Activated gamma-delta T cell treated with anti-CD3 and anti-CD28 coated beads, Interleukin-2, amount 50 U/mL, for 16 hours (primary cell): ENCODE measurements at regions not wholly inside any gene's neighbourhood (a gene's known extent, or its start where the extent isn't known, plus 50 kb on each side); places are given as distances from the start of the nearest gene placed in this dataset.
"Not testable (repeated sequence)": the region's sequence is repeated elsewhere in the genome, so short reads cannot be mapped to it uniquely, and the experiment has no call there.

Experiments
- DNase-seq: peaks from one replicate; pipeline ENCODE4 v3.0.0-alpha.2; 2020; ENCODE audit warnings: low read depth

DNA sequence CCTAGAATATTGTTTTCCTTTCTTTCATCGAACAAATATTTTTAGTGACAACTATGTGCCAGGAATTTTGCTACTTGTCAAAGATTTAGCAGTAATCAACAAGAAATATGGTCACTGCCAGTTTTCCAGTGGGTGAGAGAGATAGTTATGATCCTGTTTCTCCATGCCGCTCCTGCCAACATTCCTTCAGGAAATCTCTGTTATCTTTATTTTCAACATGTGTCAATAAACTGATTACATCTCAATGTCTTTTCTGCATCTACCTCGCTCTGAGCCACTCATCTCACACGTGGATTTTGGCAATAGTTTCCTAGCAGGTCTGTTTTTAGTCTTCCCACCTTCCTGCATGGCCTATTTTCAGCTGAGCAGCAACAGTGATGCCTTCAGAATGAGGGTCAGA is 650.0 kb upstream of the STXBP6 start:
- DNase-seq, result no peak

DNA sequence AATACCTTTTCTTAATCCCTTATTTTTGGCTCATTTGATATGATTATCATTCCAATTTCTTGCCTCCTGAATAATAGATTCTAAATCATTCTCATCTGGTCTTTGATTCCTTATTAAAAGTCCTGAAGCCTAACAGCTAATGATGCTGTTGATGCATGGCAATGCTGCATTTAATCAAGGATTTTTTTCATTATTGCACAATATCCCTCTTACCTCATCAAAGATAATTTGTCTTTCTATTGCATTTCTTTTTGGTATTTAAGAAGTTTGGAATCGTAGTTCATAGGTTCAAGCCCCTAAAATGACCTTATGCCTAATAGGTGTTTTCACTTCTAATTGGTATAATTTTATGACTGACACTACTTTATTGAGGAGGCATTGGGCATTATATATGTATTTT is 648.2 kb upstream of the STXBP6 start:
- DNase-seq, result no peak

DNA sequence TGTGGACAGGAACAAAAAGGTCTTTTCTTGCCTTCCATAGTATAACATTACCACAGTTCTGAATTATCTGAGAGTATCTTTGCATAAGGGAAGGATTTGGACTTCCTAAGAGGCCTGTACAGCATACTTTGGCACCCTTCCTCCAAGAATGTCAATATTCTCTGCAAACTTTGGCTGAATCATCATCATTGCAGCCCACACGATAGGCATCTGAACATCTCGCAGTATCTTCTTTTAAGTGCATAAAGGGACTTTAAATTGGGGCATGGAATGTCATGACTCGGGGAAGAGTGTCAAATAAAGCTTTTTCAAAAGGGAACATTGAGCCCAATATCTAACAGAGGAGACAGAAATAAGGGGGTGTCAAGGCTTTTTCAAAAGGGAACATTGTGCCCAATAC is 646.2 kb upstream of the STXBP6 start:
- DNase-seq, result no peak

DNA sequence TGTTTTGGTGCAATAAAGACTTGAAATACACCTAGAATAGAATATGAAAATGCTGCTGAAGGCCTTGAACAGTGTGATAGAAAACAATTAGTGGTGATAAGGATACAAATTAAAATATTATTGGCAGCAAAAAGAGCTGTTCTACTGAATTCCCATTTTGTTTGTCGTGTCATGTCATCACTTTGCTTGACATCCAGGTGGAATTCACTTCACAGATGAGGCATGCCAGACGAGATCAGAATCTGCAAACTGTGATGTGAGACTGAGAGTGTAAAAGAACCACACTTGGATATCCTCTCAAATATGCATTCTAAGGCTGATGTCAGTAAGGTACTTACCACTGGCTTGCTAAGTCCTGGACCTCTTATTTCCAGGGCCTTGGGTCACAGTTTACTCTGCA is 635.1 kb upstream of the STXBP6 start:
- no peak for DNase-seq

DNA sequence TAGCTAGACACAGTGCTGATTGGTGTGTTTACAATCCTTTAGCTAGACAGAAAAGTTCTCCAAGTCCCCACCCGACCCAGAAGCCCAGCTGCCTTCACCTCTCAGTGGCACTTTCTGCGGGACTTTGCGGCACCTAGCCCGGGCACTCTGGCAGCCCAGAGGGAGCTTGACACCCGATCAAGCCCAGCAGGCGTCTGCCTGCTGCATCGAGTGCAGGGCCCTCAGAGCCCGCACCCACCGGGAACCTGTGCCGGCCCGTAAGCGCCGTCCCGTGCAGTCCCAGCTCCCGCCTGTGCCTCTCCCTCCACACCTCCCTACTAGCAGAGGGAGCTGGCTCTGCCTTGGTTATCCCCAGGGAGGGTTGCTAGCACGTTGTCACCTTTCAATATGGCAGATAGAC is 631.0 kb upstream of the STXBP6 start:
- no peak for DNase-seq

DNA sequence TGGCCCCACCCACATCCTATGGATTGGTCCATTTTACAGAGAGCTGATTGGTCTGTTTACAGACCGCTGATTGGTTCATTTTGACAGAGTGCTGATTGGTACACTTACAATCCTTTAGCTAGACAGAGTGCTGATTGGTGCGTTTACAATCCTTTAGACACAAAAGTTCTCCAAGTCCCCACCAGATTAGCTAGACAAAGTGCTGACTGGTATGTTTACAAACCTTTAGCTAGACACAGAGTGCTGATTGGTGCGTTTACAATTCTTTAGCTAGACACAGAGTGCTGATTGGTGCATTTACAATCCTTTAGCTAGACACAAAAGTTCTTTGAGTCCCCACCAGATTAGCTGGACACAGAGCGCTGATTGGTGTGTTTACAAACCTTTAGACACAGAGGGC is 630.6 kb upstream of the STXBP6 start:
- DNase-seq, result not testable (repeated sequence)

DNA sequence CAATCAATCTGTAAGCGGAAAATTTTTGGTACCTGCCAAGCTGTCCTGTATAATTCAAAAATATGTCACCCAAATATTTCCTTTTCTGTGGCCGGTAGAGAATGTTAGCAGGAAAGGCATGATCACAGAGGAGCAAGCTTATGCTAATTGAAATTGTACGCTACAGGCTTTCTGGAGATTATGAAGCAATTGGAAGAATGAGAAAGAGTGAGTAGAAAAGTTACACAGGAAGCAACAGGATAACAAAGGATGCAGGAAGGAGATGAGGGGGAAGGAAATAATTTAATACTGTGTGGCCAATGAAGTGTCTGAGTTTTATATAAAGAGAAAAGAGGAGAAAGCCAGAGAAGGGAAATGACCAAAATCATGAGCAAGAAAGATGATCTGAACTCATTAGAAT is 627.2 kb upstream of the STXBP6 start:
- DNase-seq, result no peak

DNA sequence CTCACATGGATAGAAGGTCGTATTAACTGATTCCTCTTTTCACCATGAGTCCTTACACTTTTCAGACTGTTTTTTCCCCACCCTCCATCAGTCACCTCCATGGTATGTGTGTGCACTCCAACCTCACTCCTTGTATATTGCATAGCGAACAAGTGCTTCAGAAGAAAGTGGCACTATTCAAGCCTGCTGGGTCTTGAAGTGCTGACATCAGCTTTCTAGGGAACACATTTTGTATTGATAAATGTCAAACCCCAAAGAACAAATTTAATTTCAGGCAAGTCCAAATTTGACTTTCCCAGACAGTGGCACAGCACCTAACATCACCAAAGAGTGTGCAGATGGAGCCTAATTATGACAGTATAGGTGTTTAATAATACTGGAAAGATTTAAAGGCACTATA is 617.4 kb upstream of the STXBP6 start:
- DNase-seq, result no peak

DNA sequence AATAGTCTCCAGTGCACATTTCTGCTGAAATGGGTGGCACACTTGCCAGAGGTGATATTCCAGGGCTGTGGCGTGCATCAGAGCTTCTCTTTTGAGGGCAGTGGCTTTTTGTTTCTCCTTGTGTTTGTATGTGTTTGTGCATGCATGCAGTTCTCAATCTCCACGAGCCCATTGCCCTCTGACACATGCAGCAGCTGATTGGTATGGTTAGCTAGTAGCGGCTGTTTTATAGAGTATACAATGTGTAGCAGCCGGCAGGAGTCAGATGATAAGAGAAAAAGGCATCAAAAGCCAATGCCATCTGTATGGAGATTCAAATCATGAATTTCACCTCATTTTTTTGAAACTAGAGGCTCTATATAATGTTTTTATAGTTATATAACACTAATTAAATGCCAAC is 616.9 kb upstream of the STXBP6 start:
- no peak for DNase-seq

DNA sequence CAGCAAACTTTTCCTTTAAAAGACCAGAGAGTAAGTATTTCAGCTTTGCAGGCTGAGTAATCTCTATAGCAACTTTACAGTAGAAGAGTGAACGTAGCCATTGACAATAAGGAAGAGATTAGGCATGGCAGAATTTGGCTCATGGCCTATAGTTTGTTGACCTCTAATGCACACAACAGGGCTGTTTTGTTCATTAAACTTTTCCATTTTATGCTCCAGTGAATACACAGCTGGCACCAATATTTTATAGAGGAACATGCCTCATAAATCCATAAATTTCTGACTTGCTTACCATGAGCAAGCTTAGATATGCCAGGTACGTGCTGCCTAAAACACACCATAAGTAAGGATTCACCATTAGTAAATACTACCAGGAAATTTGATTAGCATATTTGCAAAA is 609.0 kb upstream of the STXBP6 start:
- DNase-seq, result no peak

DNA sequence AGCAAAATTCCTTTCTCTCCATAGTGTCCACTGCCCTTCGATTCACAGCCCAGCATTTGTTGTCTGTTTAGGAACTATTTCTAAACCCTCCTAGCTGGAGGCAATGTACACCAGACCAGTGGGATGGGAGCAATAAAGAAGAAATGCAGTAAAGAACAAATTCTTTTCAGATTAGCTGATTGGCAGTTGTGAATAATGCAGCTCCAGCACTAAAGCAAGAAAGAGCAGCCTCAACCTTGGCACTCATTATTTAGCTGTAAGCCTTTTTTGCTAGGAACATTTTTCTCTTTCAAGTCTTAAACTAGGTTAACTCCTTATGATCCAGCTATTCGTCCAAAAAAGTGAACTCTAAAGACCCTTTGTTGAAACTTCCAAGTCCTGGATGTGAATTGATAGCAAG is 580.5 kb upstream of the STXBP6 start:
- DNase-seq, result no peak

DNA sequence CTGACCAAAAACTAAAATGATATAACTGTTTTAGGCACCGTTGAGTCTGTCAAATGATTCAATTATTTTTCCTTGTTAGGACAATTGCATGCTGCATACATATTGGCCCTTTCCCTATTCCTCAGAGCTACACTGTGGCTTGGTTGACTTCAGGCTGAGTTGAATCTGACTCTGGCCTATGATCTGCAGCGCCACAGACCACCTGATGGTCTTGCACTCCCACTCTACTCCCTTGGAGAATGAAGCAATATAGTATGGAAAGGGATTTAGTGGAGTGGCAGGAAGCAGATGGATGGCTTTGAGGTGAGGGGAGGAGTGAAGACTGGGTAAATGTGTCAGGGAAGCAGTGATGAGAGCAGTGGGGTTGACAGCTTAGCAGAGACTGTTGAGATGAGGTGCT is 579.0 kb upstream of the STXBP6 start:
- DNase-seq, result no peak

DNA sequence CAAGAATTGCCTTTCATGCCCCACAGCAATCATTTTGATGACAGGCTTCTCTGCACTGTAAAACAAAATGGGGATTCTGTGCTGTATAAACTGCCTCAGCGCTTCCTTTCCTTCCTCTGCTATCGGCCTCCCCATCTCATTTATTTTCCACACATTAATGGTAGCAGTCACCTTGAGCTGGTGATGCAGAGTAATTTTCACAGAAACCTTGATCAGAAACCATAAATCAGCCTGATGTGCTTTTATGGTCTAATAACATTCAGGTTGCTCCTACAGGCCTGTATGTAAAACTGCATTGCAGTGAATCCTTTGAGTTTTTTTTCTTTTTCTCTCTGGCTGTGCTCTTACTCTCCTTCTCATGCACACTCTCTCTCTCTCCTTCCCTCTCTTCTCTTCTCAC is 578.4 kb upstream of the STXBP6 start:
- no peak for DNase-seq

DNA sequence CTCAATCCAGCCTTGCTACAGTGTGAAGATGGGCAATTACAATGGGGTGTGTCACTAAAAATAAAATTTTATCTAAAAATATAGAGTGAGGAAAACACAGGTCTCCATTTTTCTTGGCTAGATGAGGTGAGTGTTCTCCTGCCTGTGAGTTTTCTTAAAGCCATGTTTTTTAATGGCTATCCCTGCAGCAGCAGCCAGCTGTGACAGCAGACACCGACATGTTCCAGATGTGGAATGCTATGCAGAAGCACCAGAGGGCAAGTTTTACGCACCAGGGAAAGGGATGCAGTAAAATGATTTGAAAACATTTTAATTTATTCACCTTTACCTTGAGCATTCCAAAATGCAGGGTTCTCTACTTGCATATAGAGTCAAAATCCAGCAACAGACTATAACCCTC is 577.0 kb upstream of the STXBP6 start:
- DNase-seq, result no peak

DNA sequence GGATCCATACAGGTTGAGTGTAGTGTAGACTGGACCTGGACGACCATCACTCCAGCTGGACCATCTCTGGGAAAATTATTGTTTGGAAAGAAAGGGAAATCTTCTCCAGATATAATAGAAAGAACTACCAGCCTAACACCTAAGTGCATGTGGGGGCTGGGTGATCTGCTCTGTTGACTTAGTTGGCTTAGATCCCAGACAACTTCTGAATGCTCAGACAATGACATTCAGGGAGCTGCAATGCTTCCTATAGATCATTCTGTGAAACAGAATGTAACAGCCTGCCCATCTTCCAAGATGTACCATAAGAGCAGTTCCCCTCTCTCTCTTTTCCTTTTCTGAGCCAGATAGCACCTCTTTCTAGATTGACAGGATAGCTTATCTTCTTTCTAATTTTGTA is 572.8 kb upstream of the STXBP6 start:
- DNase-seq, result no peak

DNA sequence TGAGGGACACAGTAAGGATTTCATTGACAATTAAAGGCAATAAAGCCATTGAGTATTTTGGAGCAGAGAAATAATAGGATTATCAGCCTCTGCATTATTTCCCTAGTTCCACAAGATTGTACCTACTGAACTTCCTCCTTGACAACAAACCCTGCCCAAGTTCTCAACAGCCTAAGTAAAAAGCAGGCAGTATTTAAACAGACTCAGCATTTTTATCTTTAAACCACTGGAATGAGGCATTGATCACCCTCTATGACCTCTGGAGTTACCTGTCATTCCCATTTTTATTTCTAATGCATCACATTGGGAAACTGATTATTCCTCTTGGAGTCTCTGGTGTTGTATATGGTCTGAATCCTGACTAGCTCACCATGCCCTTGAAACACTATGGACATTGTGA is 570.6 kb upstream of the STXBP6 start:
- DNase-seq, result no peak

DNA sequence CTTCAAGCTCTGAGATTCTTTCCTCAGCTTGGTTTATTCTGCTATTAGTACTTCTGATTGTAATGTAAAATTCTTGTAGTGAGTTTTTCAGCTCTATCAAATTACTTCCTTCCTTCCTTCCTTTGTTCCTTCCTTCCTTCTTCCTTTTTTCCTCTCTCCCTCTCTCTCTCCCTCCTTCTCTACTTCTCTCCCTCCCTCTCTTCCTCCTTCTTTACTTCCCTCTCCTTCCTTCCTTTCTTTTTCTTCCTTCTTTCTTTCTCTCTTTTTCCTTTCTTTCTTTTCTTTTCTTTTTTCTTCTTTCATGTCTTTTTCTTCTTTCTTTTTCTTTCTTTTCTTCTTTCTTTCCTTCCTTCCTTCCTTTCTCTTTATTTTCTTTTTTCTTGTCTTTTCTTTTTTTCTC is 565.2 kb upstream of the STXBP6 start:
- no peak for DNase-seq

DNA sequence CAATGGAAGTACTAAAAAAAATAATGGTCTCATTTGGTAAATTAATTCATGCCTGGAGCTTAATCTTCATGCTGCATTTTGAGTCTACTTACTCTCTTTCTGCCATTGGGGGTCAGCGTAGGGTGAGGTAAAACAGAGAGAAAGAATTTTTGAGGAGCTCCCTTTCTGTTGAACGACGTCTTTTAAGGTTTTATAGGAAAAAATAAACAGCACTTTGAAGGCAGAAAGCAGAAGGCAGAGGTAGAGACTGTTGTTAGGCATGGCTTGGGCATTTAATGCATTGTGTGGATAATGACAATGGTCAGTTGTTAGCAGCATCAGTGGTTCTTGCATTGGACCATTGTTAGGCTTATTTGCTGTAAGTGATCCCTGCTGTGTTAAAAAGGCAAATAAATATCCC is 557.2 kb upstream of the STXBP6 start:
- no peak for DNase-seq

DNA sequence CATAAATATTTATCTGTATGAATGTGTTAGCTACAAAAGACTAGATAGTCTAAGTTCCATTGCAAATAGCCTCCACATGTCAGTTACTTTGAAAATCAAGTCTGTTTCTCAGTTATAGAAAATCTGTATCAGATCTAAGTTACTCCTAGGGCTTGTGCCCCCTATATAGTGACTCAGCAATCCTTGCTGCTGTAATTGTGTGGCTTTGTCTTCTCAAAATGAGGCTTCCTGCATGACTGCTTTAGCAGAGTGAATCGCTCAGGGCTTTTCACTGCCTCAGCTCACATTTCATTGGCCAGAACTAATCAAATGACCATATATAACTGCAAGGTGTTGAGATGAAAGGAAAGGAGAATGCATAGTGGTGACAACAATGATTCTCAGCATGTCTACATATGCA is 552.2 kb upstream of the STXBP6 start:
- DNase-seq, result no peak

DNA sequence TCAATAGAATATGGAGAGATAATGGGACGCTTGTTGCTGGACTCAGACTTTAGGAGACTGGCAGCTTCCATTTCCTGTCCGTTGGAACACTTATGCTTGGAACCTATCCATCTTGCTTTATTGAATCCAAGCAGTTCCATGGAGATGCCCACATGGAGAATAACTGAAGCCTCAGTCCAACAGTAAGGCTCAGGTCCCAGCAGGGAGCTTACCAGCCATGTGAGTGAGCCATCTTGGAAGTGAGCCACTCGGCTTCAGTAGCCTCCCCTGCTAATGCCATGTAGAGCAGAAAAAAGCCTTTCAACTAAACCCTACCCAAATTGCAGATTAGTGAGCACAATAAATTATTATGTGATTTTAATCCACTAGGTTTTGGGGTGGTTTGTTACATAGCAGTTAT is 538.8 kb upstream of the STXBP6 start:
- no peak for DNase-seq

DNA sequence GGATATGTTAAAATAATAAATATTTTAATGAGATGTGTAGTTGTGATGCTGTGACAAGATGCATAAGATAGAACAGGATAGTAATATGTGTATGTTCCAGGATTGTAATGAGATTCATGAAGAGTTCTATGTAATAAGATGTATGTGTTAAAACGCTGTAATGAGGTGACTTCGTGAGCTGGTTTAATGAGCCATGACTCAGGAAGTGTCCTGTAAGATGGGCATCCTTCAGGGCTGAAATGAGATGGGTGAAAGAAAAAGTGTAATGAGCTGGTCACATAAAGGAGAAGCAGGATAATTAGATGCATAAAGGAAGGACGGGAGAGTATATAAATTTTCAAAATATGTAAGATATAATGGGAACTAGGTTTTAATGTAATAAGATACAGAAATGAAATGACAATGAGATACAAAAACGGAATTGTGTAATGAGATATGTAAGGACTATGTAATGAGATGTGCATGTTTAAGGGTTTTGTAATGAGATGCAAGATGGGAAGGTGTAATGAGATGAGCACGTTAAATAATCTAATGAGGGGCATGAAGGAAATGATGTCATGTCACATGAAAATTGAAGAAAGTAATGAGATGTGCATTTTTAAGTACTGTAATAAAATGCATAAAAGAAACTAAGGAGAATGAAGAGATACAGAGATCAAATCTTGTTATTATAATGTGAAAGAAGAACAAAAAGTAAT is 524.8 kb upstream of the STXBP6 start:
- DNase-seq, result no peak

DNA sequence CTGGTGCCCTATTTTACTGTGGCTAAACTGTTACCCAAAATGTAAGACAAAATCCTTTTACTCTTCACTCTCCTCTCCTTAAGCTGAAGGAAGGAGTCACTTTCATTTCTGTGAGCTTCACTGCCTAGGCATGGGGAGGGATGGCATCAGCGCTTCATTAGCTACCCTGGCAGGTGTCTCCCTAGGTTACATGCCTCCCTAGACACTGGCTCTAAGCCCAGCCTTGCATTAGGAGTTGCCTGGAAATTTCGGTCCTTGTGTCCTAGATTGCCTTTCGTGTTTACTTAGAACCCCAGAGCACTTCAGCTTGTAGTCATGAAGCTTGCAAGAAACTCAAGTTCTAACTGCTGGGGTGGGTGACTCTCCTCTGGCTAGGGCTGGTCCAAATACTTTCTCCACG is 520.5 kb upstream of the STXBP6 start:
- DNase-seq, result no peak

DNA sequence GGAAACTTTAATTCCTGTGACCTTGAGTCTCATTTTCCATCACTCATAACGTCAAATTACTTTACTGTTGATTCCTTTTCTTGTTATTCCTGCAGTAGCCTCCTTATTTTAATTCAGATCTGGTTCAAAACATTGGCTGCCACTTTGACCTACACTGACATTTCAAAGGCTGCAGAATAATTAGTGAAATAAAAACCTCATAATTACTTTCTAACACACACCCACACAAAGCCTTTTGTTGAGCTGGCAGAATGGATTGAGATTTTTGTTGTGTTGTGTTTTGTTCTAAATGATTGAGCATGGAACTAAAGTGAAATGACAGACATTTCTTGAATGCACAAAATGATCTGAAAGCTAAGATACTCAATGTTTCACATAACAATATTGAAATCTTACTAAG is 507.5 kb upstream of the STXBP6 start:
- no peak for DNase-seq

DNA sequence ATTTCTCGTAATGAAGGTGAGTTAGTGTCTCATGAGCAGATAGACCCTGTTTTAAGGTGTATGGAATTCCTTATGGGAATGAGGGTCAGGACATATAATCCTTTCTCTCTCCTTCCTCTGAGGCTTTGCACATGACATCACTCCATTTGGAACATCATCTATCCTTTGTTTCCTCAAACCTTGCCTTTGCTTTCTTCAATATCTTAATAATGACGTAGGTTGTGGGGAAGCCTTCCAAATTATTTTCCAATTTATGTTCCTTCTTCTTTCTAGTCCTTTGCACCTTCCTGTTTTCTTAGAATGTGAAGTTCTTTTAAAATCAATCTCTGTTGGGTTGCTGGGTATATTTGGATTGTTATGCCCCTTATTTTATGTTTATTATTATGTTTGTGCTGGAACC is 502.9 kb upstream of the STXBP6 start:
- DNase-seq, result no peak

DNA sequence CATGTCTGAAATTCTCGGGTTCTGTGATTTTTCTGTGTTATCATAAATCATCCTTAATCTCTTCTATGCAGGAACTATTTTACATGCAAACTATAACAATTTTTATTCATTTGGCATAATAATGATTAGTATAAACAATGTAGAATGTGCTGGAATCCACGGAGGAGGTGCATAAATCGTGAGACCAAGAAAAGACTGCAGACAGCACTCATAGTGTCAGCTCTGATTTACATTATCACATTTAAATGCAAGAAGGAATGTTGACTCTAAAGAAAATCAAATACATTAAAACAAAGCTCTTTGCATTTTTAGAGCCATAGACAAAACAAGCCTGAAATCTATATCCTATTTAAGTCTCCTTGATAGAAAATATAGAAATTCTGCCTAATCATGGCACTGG is 501.7 kb upstream of the STXBP6 start:
- no peak for DNase-seq
